Thoracic aorta (tissue), 2 donors: ENCODE measurements at regions not wholly inside any gene's neighbourhood (a gene's known extent, or its start where the extent isn't known, plus 50 kb on each side); places are given as distances from the start of the nearest gene placed in this dataset.

Source experiments
- ATAC-seq: fragments of 150-250 bp; one replicate; pipeline ENCODE4 v1.8.0; 2017; ENCODE audit warnings: low read depth; ENCODE audit not compliant: insufficient number of reproducible peaks, low FRiP score
- DNase-seq: peaks from one replicate; pipeline ENCODE4 v3.0.0-alpha.2; 2020; ENCODE audit warnings: low spot score
- H3K27ac ChIP-seq, 2 donors: fragments of 200-600 bp; sonication (generic); 1 replicate in 1 of 2; 2 replicates in 1 of 2; pipeline ENCODE4 v1.5.1; 2016; ENCODE audit warnings: mild to moderate bottlenecking in 2 of 2, moderate library complexity in 2 of 2
- H3K27me3 ChIP-seq: fragments of 200-600 bp; sonication (generic); replicated peaks from 2 replicates; pipeline ENCODE4 v1.6.0; 2016; ENCODE audit warnings: mild to moderate bottlenecking; ENCODE audit not compliant: insufficient read depth
- H3K36me3 ChIP-seq: fragments of 200-600 bp; sonication (generic); one replicate; pipeline ENCODE4 v1.5.1; 2016
- H3K4me1 ChIP-seq, 2 donors: fragments of 200-600 bp; sonication (generic); 1 replicate in 1 of 2; 2 replicates in 1 of 2; pipeline versions ENCODE4 v1.5.1 to v1.6.0; 2016; ENCODE audit warnings: low read depth in 2 of 2, mild to moderate bottlenecking in 1 of 2; ENCODE audit not compliant: control insufficient read depth in 1 of 2
- H3K4me3 ChIP-seq: fragments of 200-600 bp; sonication (generic); 2 replicates; pipeline ENCODE4 v1.5.1; 2016; ENCODE audit warnings: mild to moderate bottlenecking
- H3K9me3 ChIP-seq: fragments of 200-600 bp; sonication (generic); 2 replicates; pipeline ENCODE4 v1.5.1; 2016
- TF ChIP-seq, protein P1 (sequence below): fragments of 200-600 bp; sonication (generic); IDR thresholded peaks from one replicate; pipeline ENCODE4 v1.5.1; 2019; ENCODE audit warnings: antibody characterized with exemption

DNA sequence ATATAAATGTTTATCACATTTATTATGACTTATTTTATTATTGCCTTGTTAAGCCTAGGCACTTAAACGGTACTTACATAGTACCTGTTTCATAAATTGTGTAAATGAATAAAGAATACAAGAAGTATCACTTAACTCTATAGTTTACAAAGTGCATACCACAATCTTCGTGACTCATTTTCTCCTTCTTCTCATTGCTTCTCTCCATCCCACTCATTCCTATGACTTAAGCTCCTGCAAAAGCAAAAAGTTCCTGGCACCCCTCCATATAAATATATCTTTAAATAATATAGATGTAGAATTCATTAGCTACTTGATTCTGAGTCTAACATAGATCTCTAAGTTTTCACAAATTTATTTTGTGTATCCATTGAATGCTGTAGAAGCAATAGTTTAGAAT lies 1382.0 kb upstream of the CELF2 start:
- DNase-seq: no peak

DNA sequence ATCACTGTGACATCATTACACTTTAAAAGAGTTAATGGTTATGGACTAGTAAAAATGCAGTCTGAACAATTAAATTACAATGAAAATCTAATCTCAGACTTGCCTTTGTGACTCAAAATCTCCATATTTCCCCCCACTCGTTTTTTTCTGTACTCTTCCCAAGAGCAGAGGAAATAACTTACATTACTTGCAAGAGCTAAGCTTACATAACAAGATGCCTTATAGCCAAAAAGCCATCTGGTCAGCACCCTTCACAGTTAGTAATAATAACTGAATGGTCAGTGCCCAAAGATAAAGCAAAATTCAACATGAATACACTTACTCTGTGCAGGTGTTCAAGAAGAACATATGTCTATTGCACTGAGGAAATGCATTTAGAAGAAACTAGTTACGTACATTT lies 1381.5 kb upstream of the CELF2 start:
- Histone ChIP-seq H3K4me1 (peaks cover 0 to 4% of the 10 kb centered on the region in 2 donors), H3K36me3 (no peaks in the 10 kb centered on the region), H3K9me3 (no peaks in the 10 kb centered on the region), H3K27ac (no peak overlapping the region), H3K4me3 (no peak overlapping the region), H3K27me3 (no peaks in the 10 kb centered on the region)
- TF ChIP-seq, protein P1, sequence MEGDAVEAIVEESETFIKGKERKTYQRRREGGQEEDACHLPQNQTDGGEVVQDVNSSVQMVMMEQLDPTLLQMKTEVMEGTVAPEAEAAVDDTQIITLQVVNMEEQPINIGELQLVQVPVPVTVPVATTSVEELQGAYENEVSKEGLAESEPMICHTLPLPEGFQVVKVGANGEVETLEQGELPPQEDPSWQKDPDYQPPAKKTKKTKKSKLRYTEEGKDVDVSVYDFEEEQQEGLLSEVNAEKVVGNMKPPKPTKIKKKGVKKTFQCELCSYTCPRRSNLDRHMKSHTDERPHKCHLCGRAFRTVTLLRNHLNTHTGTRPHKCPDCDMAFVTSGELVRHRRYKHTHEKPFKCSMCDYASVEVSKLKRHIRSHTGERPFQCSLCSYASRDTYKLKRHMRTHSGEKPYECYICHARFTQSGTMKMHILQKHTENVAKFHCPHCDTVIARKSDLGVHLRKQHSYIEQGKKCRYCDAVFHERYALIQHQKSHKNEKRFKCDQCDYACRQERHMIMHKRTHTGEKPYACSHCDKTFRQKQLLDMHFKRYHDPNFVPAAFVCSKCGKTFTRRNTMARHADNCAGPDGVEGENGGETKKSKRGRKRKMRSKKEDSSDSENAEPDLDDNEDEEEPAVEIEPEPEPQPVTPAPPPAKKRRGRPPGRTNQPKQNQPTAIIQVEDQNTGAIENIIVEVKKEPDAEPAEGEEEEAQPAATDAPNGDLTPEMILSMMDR: no peak
- DNase-seq (no peak), ATAC-seq (no peak)

More for the DNA sequence above, 1382.0 kb upstream of the CELF2 start:
- TF ChIP-seq, protein P1: no peak
- H3K27me3 ChIP-seq: no peaks in the 10 kb centered on the region
- no peaks in the 10 kb centered on the region for H3K9me3 ChIP-seq
- H3K4me3 ChIP-seq: no peak overlapping the region
- no peaks in the 10 kb centered on the region for H3K36me3 ChIP-seq
- ATAC-seq: no peak
- peaks cover 0 to 4% of the 10 kb centered on the region in 2 donors for H3K4me1 ChIP-seq
- H3K27ac ChIP-seq: no peak overlapping the region

DNA sequence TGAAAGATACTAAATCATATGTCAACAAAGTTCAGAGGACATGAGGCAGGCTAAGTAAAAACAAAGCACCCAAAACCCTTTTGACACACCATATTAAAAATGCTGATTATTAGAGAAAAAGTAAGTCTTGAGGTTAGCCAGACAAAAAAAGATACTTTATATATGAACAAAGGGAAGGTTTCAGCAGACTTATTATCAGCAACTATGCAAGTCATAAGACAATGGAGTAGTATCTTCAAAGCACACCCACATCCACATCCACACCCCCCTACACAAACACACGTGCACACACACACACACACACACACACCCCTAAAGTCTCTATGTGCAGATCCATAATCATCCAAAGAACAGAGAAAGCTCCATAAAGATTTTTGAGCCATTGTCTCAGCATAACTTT lies 1373.9 kb upstream of the CELF2 start:
- no peaks in the 10 kb centered on the region for H3K36me3 ChIP-seq
- H3K4me3 ChIP-seq: no peak overlapping the region
- no peaks in the 10 kb centered on the region for H3K27me3 ChIP-seq
- H3K9me3 ChIP-seq: no peaks in the 10 kb centered on the region
- ATAC-seq (no peak), DNase-seq (no peak)
- no peaks in the 10 kb centered on the region for H3K4me1 ChIP-seq
- TF ChIP-seq, protein P1: no peak
- no peak overlapping the region for H3K27ac ChIP-seq

DNA sequence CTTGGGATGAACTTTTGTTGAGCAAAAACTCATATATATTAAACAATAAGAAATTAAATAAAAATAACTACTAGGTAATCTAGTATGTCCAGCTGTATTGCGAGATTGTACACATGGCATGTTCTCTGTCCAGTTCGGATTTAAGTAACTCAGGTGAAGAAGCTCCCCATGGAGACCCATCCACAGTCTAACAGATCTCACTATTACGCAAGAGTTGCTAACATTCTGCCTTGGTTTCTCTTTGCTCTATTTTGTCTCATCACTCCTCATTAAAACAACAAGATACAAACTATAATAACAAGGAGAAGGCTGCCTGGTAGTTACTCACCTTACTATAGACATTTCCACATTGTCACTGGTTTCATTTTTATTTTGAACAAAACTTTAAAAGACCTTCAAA lies 1372.3 kb upstream of the CELF2 start:
- no peak overlapping the region for H3K27ac ChIP-seq
- no peak overlapping the region for H3K4me3 ChIP-seq
- ATAC-seq: no peak
- H3K36me3 ChIP-seq: no peaks in the 10 kb centered on the region
- no peaks in the 10 kb centered on the region for H3K27me3 ChIP-seq
- no peaks in the 10 kb centered on the region for H3K4me1 ChIP-seq
- TF ChIP-seq, protein P1: no peak
- no peak for DNase-seq
- no peaks in the 10 kb centered on the region for H3K9me3 ChIP-seq

DNA sequence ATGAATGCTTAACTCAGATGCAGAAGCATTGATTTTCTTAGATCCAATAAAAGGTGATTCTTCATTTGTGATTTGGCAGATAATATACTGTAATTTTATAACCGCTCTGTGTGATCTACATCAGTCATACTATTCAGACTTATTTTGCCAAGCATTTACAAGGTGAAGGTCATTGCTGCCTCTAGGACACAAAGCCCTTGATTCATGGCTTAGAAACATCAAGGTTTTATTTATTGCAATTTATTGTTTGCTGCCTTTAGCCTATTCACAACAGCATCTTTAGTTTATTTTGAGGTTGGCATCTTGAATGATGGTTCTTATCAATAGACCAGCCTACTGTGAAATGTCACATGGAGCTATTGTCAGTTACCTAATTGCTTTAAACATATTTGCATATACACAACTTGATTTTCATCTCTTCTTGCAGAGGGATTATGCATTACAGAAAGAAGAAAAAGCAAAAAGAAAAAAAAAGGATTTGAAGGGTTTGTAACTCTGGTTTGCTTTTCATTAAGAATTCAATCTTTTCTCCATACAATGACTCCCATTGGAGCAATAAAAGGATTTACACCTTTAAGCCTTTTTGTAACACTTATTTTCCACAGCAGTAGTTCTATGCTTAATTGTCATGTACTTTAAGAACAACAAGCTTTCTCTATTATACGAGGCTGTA lies 1371.6 kb upstream of the CELF2 start:
- TF ChIP-seq, protein P1: no peak
- DNase-seq: no peak
- Histone ChIP-seq H3K27me3 (no peaks in the 10 kb centered on the region), H3K4me1 (no peaks in the 10 kb centered on the region), H3K36me3 (no peaks in the 10 kb centered on the region), H3K9me3 (no peaks in the 10 kb centered on the region), H3K4me3 (no peak overlapping the region), H3K27ac (no peak overlapping the region)
- ATAC-seq: no peak
